Epidermal melanocyte (primary cell): ENCODE measurements at regions not wholly inside any gene's neighbourhood (a gene's known extent, or its start where the extent isn't known, plus 50 kb on each side); places are given as distances from the start of the nearest gene placed in this dataset.

Experiments
- DNase-seq: peaks from one replicate; pipeline ENCODE4 v3.0.0; 2011; ENCODE audit warnings: low spot score; ENCODE audit not compliant: insufficient read length

- DNase-seq, result no peak
These were observed 51.3 kb upstream of the CNKSR3 start for GRCh38 chr6:154561750-154562149.

DNA sequence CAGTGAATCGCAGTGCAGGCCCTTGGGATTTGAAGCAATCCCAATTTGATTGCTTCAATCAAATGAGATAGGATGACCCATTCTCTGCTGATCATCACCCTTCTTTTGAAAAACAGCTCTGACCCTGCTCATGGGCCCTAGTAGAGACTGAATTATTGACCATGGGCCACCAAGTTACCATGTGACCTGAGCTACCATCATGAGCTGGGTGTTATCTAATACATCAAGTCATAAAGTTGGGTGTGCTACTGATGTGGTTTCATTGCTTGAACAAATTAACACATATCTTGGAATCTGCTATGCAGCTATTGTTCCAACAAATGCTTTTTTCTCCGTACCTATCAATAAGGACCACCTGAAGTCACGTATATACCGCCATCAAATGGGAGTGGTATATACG is 54.8 kb upstream of the CNKSR3 start:
- no peak for DNase-seq

- no peak for DNase-seq
These were observed 56.4 kb upstream of the CNKSR3 start for GRCh38 chr6:154566866-154567265.

DNA sequence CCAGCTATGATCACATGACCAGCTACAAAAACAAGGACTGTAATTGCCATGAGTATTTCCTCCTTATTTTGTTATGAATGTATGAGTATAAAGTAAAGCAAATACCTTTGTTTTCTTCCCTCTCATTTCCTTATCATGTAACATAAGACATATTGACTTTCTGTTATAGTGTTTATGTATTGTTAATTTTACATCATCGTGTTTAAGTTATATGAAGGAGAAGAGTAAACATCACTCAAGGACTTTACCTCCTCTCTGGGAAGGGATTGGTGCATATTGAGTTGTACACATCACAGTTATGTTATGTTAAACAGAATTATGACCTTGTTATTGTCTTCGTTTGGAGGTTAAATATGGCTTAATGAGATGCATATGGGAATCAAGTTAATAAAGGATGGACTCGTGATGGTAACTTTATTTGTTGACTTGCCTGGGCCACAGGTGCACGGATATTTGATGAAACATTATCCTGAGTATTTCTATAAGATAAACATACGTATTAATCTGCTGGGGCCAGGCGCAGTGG is 57.3 kb upstream of the CNKSR3 start:
- no peak for DNase-seq

GRCh38 chr6:154569156-154569862 is 58.8 kb upstream of the CNKSR3 start:
- no peak for DNase-seq

DNA sequence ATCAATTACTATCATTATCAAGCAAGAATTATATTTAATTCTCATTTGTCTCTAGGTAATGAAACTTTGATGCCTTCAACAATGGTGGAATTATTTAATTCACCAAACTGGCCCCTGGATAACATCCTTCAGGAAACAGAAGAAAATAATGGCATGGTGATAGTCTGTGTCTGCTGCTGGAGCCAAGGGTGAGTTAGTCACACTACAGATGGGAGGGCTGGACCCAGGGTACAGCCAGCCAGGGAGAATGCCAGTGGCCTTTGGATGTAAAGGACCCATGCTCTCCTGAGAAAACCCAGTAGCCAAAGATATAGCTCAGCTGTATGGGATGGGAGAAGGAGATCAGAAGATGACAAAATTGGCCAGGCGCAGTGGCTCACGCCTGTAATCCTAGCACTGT is 60.0 kb upstream of the CNKSR3 start:
- no peak for DNase-seq

GRCh38 chr6:154572556-154572955 is 62.1 kb upstream of the CNKSR3 start:
- no peak for DNase-seq

GRCh38 chr6:154578004-154578559 is 67.6 kb upstream of the CNKSR3 start:
- DNase-seq, result no peak

DNA sequence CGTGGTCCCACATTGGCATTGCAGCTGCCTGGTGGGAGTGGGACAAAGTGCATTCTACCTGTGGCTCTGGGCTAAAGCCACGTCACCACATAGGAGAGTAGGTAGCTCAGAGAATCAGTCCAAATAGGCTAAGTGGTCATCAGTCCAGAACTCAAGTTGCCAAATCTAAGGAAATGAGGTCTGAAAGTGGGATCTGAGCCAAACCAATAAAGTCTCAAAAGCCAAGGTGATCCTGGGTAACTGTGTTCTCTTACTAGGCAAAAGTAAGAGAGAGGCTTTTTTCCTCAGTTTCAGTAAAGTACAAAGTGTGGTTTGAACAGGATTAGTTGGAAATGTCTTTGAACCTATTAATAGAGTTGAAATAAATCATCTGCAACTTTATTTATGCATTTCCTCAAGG is 68.6 kb upstream of the CNKSR3 start:
- DNase-seq, result no peak

GRCh38 chr6:154579485-154579884 is 69.0 kb upstream of the CNKSR3 start:
- no peak for DNase-seq

DNA sequence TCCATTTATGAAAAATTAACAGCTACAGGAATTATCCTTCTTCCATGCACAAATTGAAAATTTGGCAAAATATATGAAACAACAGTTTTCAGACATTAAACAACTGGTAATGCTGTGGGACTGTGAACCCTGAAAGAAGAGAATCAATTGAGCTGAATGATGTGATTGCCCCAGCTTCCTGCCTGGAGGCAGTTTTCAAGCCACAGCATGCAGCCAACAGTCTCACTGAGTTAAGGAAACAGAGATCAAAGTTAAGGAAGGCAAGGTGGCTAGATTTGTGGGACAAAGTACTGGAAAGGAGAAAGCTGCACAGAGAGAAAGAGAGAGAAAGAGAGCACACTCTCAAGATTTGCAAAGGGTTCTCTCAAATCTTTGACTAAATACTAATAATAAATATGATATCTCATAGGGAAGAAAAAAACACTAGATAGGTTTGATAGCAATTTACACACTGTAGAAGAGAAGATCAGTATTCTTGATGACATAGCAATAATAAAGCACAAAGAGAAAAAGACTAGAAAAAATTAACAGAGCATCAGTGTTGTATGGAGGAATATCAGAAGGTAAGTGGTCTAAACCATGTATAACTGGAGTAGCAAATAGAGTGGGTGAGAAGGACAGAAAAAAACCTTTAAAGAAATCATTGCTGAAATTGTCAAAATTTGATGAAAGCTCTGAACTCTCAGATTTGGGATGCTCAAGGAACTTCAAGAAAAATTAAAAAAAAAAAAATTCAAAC is 70.1 kb upstream of the CNKSR3 start:
- no peak for DNase-seq

GRCh38 chr6:154582696-154583095 is 72.2 kb upstream of the CNKSR3 start:
- no peak for DNase-seq

DNA sequence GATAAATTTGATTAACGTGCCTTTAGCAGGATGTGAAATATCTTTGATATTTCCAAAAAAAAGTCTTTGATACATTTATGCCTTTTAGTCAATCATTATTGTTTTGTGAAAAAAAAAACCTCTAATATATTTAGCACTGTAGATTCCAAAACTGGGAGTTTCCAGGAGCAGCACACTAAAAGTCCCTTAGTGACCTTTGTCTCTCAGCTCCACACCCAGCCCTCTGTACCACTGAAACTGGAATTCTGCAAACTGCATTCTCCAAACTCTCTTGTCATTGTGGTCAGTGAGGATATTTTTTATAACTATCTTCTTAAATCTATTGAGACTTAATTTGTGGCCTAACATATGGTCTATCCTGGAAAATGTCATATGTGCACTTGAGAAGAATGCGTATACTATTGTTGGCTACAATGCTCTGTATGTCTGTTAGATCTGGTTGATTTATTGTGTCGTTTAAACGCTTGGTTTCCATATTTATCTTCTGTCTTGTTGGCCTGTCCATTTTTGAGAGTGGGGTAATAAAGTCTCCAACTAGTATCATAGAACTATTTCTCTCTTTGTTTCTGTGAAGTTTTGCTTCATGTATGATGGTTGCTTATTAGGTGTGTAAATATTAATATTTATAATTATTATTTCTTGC is 73.2 kb upstream of the CNKSR3 start:
- DNase-seq, result no peak

- no peak for DNase-seq
These were observed 80.3 kb upstream of the CNKSR3 start for GRCh38 chr6:154590756-154591155.

- no peak for DNase-seq
These were observed 80.7 kb upstream of the CNKSR3 start for GRCh38 chr6:154591234-154591633.

GRCh38 chr6:154592199-154592860 is 81.8 kb upstream of the CNKSR3 start:
- DNase-seq, result no peak

- no peak for DNase-seq
These were observed 82.6 kb upstream of the CNKSR3 start for GRCh38 chr6:154593122-154593521.

GRCh38 chr6:154594496-154595198 is 84.2 kb upstream of the CNKSR3 start:
- DNase-seq, result no peak

GRCh38 chr6:154595538-154595937 is 85.1 kb upstream of the CNKSR3 start:
- DNase-seq, result no peak

- DNase-seq, result no peak
These were observed 85.5 kb upstream of the CNKSR3 start for GRCh38 chr6:154596009-154596408.

GRCh38 chr6:154596701-154597100 is 86.2 kb upstream of the CNKSR3 start:
- no peak for DNase-seq
